NCI-H2107 treated with DMSO at 0.1 percent for 48 hours (cell line): ENCODE measurements at regions not wholly inside any gene's neighbourhood (a gene's known extent, or its start where the extent isn't known, plus 50 kb on each side); places are given as distances from the start of the nearest gene placed in this dataset.
"Not testable (repeated sequence)": the region's sequence is repeated elsewhere in the genome, so short reads cannot be mapped to it uniquely, and the experiment has no call there.

Source experiments
- DNase-seq: peaks from one replicate; lab custom pipeline; 2025; ENCODE audit not compliant: unreplicated experiment; lab: John Stamatoyannopoulos, UW

DNA sequence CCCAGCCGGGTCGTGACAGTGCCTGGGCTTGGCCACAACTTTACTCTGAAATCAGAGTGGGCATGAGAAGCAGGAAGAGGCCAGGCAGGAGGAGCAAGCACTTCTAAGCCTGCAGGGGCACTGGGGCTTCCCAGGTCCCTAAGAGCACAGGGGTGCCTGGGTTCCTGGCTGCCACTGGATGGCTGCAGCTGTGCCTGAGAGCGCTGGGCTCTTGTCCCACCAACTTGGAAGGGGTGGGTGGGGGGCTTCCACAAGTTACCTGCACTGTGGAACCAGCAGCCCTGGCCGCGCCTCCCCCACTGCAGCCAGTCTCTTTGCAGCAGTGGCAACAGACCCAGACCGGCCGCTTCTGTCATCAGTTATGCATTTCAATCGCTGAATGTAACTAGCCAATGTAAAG is 434.7 kb upstream of the GRM3 start:
- no peak for DNase-seq

DNA sequence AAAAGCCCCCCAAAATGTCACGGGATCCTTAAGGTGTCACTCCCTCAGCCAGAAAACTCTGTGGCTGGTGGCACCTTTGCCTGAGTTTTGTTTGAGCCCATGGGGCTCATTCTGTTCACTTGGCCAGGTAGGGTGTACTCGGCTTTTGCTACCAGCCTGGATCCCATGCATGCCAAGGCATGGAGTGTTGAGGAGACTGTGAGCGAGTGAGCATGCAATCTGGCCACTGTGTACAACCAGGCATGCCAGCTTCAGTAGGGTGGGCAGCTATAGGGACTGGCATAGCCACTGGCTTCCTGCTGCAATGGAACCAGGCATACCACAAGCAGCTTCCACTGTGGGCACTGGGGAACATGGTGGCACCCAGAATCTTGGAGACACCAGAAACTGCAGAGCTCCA is 436.0 kb upstream of the GRM3 start:
- DNase-seq = no peak

DNA sequence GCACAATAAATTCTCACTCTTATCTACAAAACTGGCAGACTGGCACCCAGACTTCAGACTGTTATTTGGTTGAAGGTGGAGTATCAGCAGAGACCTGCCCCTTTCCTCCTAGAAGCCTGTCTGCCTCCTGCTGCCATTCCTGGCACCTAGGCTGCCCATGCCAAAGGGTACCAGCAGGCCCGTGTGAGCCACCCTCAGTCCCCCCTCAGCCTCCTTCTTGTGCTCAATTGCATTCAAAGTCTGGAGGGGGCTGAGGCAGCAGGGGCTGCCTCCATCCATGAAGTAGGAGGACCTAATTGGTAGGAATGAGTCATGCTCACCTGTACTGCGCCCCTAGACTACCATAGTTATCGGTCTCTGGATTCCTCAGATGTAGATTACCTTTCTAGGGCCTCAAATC is 440.9 kb upstream of the GRM3 start:
- no peak for DNase-seq

DNA sequence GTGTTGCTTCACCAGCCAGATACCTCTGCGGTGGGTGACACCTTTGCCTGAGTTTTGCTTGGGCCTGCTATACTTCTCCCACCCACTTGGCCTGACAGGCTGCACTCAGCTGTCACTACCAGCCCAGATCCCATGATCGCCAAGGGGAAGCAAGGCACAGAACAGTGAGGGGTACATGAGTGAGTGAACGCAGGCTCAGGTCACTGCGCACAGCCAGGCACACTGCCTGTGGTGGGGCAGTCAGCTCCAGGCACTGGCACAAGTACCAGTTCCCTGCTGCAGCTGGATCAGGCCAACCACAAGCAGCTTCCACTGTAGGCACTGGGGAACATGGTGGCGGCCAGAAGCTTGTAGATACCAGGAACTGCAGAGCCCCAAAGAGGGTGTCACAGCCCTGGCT is 441.9 kb upstream of the GRM3 start:
- DNase-seq = no peak

DNA sequence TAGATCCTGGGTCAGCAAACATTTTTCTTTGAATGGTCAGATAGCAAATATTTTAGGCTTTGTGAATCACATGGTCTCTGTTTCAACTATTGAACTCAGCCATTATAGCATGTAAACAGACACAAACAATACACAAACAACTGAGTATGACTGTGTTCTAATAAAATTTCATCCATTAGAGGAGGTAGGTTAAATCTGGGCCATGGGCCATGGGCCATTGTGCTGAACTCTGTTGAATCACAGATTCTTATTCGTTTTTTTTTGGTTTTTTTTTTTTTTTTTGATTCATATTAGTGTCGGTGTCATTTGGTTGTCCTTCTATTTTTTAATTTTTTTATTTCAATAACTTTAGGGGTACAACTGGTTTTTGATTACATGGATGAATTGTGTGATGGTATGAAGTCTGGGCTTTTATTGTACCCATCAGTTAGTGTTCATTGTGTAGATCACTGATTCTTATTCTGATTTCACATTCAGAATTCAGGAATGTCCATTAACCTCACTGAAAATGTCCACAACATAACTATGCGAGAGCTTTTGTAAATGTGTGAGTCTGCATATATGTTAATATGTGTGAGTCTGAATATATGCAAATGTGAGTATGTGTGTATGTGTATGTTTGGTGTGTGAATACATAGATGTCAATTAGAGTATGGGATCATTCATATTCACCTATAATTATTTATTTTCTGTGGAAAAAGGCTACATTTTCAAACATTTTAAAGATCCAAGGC is 443.7 kb upstream of the GRM3 start:
- DNase-seq = no peak

DNA sequence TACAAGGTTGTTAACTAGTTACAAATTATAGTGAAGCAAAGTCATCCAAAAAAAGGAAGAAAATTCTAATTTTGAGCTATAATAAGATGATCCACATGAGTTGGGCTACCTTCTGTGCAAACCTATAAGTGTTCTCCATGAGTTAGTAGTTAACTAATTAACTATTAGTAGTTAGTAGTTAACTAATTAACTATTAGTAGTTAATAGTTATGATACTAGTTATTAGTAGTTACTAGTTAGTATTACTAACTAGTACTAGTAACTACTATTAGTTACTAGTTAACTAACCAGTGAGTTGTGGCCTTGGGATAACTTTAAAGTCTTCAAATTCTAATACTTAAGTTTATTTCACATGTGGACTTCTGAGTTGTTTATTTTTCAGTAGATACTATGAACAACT is 453.4 kb upstream of the GRM3 start:
- no peak for DNase-seq

DNA sequence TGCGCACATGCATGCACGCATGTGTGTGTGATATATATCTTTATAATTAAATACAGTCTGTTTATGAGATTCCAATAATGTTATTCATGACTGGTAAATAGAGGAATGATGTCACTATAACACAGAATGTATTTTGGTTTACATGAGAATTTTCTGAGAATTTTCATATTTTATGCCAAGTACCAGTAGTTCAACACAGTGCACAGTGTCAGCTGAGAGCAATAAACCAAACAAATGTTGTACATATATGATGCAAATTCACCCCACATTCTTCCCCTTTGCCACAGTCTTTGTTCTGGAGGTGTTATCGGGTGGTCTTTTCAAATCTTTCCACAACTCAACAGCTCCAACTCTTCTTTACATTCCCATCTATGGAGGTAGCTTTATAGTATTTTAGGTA is 462.2 kb upstream of the GRM3 start:
- no peak for DNase-seq

DNA sequence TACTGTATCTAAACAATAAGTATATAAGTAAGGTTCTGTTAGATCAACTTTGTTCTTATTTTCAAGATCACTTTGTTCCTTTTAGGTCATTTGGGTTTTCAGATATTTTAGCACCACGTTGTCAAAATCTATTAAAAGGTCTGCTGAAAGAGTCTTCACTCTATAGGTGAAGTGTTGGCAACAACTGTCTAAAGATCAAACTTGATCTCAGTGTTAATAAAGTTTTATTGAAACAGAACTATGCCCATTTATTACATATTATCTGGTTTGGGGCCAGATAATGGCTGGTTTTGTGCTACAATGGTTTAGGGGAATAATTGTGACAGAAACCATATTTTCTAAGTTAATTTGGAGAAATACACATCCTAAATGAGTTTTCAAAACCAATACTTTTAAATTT is 478.9 kb upstream of the GRM3 start:
- DNase-seq = no peak

DNA sequence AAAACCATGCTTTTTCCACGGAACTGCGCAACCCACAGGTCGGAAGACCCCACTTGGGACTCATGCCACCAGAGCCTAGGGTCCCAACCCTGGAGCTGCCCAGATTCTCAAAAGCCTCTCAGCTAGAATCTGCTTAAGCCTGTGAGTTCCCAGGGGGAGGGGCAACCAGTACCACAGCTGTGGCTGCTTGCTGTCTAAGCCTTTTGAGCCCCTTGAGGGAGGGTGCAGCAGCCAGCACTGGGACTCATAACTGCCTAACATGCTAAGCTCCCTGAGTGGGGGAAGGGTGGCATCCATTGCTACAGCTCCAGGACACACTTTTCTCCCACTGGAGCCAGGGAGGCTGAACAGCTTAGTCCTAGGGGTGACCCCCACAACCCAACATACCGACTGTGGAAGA is 485.6 kb upstream of the GRM3 start:
- DNase-seq = no peak

DNA sequence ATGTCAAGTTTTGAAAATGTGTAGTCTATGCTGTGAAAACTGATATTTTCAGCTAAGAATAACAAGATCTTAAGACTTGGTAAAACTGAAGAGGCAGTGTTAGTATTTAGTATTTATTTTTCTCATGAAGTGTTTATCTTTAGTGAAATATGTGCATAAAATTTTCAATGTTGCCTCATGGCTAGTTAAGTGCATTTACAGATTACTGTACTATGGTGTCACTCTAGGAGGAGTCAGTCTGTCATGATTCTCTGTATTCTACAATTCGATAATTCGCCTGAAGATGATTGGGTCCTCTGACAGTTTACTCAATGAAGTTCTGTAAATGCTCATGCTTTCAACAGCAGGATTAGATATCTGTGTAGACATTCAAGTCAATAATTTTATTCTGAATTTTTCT is 488.1 kb upstream of the GRM3 start:
- DNase-seq = no peak

DNA sequence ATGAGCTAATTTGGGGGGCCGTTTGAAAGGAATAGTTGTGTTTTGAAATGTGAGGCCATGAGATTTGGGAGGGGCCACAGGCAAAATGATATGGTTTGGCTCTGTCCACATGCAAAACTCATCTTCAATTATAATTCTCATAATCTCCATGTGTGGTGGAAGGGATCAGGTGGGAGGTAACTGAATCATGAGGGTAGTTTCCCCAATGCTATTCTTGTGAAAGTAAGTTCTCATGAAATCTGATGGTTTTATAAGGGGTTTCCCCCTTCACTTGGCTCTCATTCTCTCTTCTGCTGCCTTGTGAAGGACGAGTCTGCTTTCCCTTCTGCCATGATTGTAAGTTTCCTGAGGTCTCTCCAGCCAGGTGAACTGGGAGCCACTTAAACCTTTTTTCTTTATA is 490.8 kb upstream of the GRM3 start:
- DNase-seq = no peak

DNA sequence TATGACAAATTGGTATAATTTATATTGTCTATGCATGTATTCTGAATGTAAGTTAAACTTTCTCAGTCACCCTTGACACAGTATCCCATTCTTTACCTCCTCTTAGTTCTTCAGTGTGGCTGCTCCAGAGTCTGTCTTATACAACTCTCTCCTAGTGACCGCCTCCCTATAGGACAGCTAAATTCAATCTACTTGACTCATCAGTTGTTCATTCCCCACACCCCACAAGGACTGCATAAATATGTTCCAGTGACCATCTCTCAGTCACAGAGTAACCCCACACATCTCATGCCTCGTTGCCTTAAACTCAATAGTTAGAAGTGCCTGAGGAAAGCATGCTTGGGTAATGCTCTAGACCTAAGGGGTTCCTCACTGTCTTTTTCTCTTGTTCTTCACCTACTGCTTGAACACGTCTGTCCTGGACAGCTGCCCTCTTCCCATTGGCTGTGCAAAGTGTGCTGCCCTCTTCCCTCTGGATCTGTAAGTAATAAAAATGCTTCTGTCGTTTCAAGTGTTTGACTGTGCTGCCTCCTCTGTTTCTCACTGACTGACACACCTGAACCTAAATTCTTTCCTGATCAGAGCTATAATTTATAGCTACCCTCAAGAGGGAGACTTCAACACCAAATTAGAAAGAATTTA is 494.6 kb upstream of the GRM3 start:
- DNase-seq = no peak

DNA sequence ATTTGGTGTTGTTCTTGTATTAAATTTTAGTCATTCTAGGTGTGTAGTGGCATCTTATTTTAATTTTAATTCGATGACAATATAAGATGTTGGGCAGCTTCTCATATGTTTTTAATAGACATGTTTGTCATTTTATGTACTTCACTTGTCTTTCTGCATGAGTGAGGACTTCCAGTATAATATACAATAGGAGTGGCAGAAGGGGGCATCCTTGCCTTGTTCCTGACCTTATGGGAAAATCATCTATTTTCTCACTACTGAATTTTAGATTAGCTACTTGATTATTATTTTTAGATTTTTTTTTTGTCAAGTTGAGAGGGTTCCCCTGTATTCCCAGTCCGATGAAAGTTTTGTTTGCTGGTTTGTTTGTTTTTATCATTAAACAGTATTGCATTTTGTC is 495.2 kb upstream of the GRM3 start:
- DNase-seq = no peak

DNA sequence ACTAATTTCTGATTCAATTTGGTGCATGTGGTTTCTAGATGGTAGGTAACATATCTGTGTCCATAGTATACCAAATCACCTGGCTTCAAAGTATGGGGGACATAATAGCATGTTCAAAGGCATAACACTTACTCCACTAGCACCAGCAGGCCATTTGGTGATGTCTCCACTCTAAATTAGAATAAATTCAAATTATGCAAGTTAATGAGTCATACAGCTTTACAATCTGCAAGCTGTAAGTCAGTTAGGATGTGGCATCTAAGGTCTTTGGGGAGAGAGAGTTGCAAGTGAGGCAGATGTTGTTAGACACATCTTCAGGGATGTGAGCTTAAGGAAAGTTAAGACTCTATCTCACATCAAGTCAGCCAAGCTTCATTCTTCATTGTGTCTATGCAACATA is 506.4 kb upstream of the GRM3 start:
- no peak for DNase-seq

DNA sequence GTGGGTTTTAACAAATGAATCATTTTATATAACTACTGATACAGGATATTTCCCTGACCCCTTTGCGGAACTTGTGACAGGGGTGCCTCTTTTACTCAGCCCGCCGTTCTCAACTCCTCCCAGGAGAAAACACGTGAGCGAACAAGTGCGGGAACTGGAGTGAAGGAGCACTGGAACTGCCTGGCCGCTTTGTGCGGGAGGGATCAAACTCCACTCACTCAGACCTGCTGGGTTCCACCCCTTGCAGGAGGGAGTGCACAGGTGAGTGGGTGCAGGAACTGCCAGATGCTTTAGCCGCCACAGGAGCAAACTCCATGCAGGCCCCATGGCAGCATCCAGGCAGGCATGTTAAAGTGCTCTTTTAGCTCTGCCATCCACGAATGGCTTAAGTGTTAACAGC is 513.4 kb upstream of the GRM3 start:
- DNase-seq = no peak

DNA sequence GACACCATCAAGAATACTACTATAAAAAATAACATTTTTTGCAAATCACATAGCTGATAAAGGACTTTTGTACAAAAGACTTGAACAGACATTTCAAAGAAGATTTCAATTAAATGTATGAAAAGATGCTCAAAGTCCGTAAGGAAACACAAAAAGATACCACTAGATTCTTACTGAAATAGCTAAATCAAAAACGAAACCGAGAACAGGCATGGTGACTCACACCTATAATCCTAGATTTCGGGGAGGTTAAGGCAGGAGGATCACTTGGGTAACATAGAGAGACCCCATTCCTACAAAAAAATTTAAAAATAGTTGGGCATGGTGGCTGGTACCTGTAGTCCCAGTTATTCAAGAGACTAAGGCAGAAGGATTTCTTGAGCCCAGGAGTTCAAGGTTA is 520.2 kb upstream of the GRM3 start:
- DNase-seq = no peak

DNA sequence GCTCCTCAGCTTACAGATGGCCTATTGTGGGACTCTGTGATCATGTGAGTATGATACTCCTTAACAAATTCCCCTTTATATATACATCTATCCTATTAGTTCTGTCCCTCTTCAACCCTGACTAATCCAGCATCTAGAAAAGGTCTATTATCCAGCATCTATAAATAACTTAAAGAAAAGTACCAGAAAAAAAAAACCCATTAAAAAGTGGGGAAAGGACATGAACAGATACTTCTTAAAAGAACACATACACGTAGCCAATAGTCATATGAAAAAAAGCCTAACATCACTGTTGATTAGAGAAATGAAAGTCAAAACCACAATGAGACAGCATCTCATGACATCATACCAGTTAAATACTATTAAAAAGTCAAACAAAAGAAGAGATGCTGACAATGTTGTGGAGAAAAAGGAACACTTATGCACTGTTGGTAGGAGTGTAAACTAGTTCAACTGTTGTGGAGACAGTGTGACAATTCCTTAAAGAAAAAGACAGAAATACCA is 549.5 kb upstream of the GRM3 start:
- DNase-seq = no peak

DNA sequence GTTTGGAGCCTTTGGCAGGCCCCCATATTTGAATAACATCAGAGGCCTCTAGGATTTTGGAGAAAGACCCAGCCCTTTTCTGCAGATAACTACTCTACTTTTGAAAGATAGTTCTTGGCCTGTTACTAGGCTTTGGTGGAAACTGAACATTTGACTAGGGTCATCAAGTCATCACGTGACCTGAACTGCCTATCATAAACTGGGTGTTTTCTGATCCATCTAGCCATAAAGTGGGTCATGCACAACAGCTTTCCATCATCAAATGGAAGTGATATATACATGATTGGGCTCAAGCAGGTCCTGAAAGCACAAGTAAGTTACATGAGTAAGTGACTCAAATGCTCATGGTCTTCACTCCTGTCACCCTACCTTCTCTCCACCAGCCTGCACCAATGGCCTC is 552.3 kb upstream of the GRM3 start:
- no peak for DNase-seq

DNA sequence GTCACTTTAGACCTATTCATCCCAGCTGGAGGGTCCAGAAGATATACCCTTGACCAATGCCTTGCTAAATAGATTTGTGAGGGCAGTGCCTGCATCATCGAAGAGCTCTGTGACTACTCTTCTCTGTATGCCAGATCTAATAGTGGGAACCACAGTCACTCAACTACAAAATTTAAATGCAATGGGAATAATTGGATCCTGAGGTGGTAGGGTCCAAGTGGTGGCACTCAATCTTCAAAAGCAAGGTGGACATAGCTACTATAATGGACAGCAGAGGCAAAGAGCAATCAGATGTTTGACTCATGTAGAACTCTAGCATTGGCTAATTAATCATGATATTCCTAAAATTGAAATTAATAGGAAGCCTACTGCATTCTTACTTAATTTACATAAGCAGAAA is 554.3 kb upstream of the GRM3 start:
- no peak for DNase-seq

DNA sequence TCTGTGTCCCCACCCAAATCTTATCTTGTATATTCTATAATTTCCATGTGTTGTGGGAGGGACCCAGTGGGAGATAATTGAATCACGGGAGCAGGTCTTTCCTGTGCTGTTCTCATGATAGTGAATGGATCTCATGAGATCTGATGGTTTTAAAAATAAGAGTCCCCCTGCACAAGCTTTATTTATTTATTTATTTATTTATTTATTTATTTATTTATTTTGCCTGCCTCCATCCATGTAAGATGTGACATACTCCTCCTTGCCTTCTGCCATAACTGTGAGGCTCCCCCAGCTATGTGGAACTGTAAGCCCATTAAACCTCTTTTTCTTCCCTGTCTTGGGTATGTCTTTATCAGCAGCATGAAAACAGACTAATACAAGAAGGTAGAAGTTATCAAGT is 579.1 kb upstream of the GRM3 start:
- DNase-seq = not testable (repeated sequence)

DNA sequence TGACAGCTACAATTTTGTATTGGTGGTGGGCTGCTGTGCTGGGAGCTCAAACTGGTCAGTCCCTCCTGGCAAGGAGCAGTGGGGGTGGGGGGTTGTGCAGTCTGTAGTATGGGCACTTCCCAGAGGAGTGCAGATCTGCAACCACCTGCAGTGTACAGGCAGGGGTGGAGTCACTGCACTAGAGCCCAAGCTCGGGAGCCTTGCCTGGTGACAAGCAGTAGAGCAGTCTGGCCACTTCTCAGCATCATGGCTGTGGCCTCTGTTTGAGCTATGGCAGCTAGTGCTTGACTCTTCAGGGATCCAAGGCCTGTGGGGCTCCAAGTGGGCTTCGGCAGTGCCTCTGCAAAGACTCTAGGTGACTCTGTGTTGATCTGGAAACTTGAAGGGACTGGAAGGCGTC is 585.1 kb upstream of the GRM3 start:
- DNase-seq = no peak

DNA sequence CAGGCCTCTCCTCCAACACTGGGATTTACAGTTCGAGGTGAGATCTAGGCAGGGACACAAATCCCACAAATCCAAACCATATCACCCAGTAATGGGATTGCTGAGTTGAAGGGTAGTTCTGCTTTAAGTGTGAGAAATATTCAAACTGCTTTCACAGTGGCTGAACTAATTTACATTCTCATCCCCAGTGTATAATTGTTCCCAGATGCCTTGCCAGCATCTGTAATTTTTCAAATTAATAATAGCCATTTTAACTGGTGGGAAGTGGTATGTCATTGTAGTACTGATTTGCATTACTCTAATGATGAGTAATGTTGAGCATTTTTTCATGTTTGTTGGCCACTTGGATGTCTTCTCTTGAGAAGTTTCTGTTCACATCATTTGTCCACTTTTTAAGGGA is 592.8 kb upstream of the GRM3 start:
- no peak for DNase-seq

DNA sequence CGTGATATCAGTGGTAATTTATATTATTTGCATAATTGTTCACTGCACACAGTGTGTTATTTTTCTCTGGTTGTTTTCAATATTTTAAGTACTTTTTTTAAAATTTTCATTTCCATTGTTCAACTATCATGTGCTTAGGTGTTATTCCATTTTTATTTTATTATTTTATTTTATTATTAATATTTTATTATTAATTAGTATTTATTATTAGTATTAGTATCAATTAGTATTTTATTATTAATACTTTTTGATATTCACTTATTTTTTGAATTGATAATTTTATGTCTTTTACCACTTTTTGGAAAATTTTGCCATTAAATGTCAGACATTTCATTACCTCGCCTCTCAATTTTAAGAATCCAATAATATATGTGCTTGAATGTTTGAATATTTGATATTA is 593.8 kb upstream of the GRM3 start:
- no peak for DNase-seq
